Endothelial cell of umbilical vein (primary cell): ENCODE measurements at regions not wholly inside any gene's neighbourhood (a gene's known extent, or its start where the extent isn't known, plus 50 kb on each side); places are given as distances from the start of the nearest gene placed in this dataset.

Experiments
- BruUV-seq: library from RNA; stranded (reverse); fragments of 400-500 nt; replicated peaks from 2 replicates; lab custom pipeline; 2021; lab: Mats Ljungman, UMichigan
- CTCF ChIA-PET: fragments of 300-600, 350-600 bp; sonication (Branson Sonifier 250); formaldehyde crosslinking; loops from one replicate; lab custom pipeline; 2021; ENCODE audit warnings: antibody characterized with exemption, inconsistent platforms; lab: Charles Lee
- POLR2A ChIA-PET: fragments of 300-600, 350-600 bp; sonication (Branson Sonifier 250); formaldehyde crosslinking; loops from one replicate; lab custom pipeline; 2021; ENCODE audit warnings: antibody characterized with exemption, inconsistent platforms; lab: Charles Lee
- DNase-seq: peaks from one replicate; pipeline ENCODE4 v3.0.0-alpha.2; 2011; ENCODE audit warnings: low read depth, low spot score
- FAIRE-seq: peaks from 2 replicates; lab custom pipeline; 2011; peaks lifted over from hg19 to GRCh38; lab: Jason Lieb, UNC
- H2AFZ ChIP-seq: 2 replicates; pipeline ENCODE4 v1.6.0; 2012; ENCODE audit warnings: low read depth, low read length, control low read depth, inconsistent platforms
- H3K27ac ChIP-seq: 2 replicates; pipeline ENCODE4 v1.5.1; 2011; ENCODE audit warnings: low read depth, mild to moderate bottlenecking, control low read depth, low read length, moderate library complexity; ENCODE audit not compliant: insufficient read depth
- H3K27me3 ChIP-seq, 2 experiments: 2 replicates each; pipeline versions ENCODE4 v1.6.0 to v1.6.1; 2011; ENCODE audit warnings: low read length in 2 of 2, mixed read lengths in 1 of 2; ENCODE audit not compliant: control insufficient read depth in 2 of 2, insufficient read depth in 2 of 2
- H3K36me3 ChIP-seq, 2 experiments: 2 replicates in 1 of 2; 3 replicates in 1 of 2; pipeline ENCODE4 v1.5.1; 2011; ENCODE audit warnings: low read length in 2 of 2, mild to moderate bottlenecking in 1 of 2, moderate library complexity in 1 of 2; ENCODE audit not compliant: control insufficient read depth in 2 of 2, insufficient read depth in 2 of 2; ENCODE audit errors: extremely low read depth in 1 of 2
- H3K4me1 ChIP-seq: 3 replicates; pipeline ENCODE4 v1.5.1; 2011; ENCODE audit warnings: mild to moderate bottlenecking, low read length; ENCODE audit not compliant: control insufficient read depth, insufficient read depth; ENCODE audit errors: extremely low read depth
- H3K4me2 ChIP-seq: 2 replicates; pipeline ENCODE4 v1.6.1; 2011; ENCODE audit warnings: low read length, control low read depth, mixed read lengths; ENCODE audit not compliant: insufficient read depth
- H3K4me3 ChIP-seq, 3 experiments: fragments of 200-600 bp in 1 of 3; sonication (generic), shearing (Covaris generic) in 1 of 3; replicated peaks in 1 of 3; 2 replicates each; pipeline ENCODE4 v1.5.1; 2011 to 2016; ENCODE audit warnings: control low read depth in 3 of 3, low read length in 3 of 3, mild to moderate bottlenecking in 2 of 3, inconsistent platforms in 1 of 3, low read depth in 1 of 3, moderate library complexity in 1 of 3; ENCODE audit not compliant: insufficient read depth in 1 of 3
- H3K79me2 ChIP-seq: 2 replicates; pipeline ENCODE4 v1.6.0; 2012; ENCODE audit warnings: low read length, inconsistent platforms; ENCODE audit not compliant: control insufficient read depth, insufficient read depth
- H3K9ac ChIP-seq: replicated peaks from 2 replicates; pipeline ENCODE3; 2011; ENCODE audit warnings: low read length, control low read depth; ENCODE audit not compliant: insufficient read depth; ENCODE audit errors: extremely low read depth
- H3K9me1 ChIP-seq: replicated peaks from 3 replicates; pipeline ENCODE4 v1.6.0; 2011; ENCODE audit warnings: mild to moderate bottlenecking, low read length; ENCODE audit not compliant: control insufficient read depth, insufficient read depth; ENCODE audit errors: extremely low read depth
- H3K9me3 ChIP-seq: replicated peaks from 2 replicates; pipeline ENCODE4 v1.5.1; 2012; ENCODE audit warnings: low read length, inconsistent platforms; ENCODE audit not compliant: control insufficient read depth, insufficient read depth
- H4K20me1 ChIP-seq: replicated peaks from 2 replicates; pipeline ENCODE3; 2011; ENCODE audit warnings: mild to moderate bottlenecking, low read length; ENCODE audit not compliant: control insufficient read depth, insufficient read depth; ENCODE audit errors: extremely low read depth
- CTCF ChIP-seq, 2 donors: IDR thresholded peaks; 1 replicate in 1 of 2; 2 replicates in 1 of 2; pipeline ENCODE4 v1.5.1; 2011; ENCODE audit warnings: low read length in 2 of 2, mild to moderate bottlenecking in 2 of 2, moderate library complexity in 2 of 2, control low read depth in 1 of 2, inconsistent platforms in 1 of 2, low read depth in 1 of 2; ENCODE audit not compliant: insufficient read depth in 1 of 2; ENCODE audit errors: extremely low read depth in 1 of 2
- EZH2 ChIP-seq: IDR thresholded peaks from 2 replicates; pipeline ENCODE4 v1.6.1; 2012; ENCODE audit warnings: borderline replicate concordance, low read depth, mild to moderate bottlenecking, moderate library complexity, low read length, inconsistent platforms; ENCODE audit not compliant: severe bottlenecking
- FOS ChIP-seq: IDR thresholded peaks from 2 replicates; pipeline ENCODE4 v1.6.1; 2011; ENCODE audit warnings: mild to moderate bottlenecking, low read length, moderate library complexity, borderline replicate concordance; ENCODE audit not compliant: insufficient read depth
- GATA2 ChIP-seq: IDR thresholded peaks from 2 replicates; pipeline ENCODE4 v1.7.0; 2011; ENCODE audit warnings: low read depth, mild to moderate bottlenecking, moderate library complexity, mixed read lengths, low read length; ENCODE audit not compliant: insufficient read length, insufficient read depth
- JUN ChIP-seq: IDR thresholded peaks from 2 replicates; pipeline ENCODE4 v1.6.1; 2011; ENCODE audit warnings: borderline replicate concordance, low read depth; ENCODE audit not compliant: insufficient read length, insufficient read depth
- MAX ChIP-seq: IDR thresholded peaks from 2 replicates; pipeline ENCODE4 v1.6.1; 2011; ENCODE audit not compliant: insufficient read depth, insufficient read length
- MYC ChIP-seq: IDR thresholded peaks from one replicate; pipeline ENCODE4 v1.6.1; 2011; ENCODE audit warnings: mild to moderate bottlenecking, low read depth, low read length
- POLR2A ChIP-seq: IDR thresholded peaks from 2 replicates; pipeline ENCODE4 v1.6.1; 2012; ENCODE audit warnings: low read depth, mild to moderate bottlenecking, control low read depth, low read length
- POLR2AphosphoS5 ChIP-seq: IDR thresholded peaks from 2 replicates; pipeline ENCODE4 v1.6.1; 2012; ENCODE audit warnings: low read depth, mild to moderate bottlenecking, control low read depth, low read length, moderate library complexity; ENCODE audit not compliant: insufficient read depth
- dilution Hi-C: fragments of 300-500 bp; cut with MboI; formaldehyde crosslinking; loops from one replicate; pipeline ENCODE4 v1.15.0; 2019; ENCODE audit warnings: low sequenced_read_pairs; ENCODE audit not compliant: extremely low pct_ligation_motif_present
- intact Hi-C: fragments of 100-400 bp; cut with micrococcal nuclease; formaldehyde crosslinking; loops from one replicate; pipeline ENCODE4 v1.10.0; 2022

- no peak for FAIRE-seq
These were observed 601.2 kb downstream of the PYDC2 start for GRCh38 chr3:192062186-192062585.

More at GRCh38 chr3:192062186-192062585, 601.2 kb downstream of the PYDC2 start:
- CTCF ChIA-PET, result no interaction called here
- H3K4me1 ChIP-seq, result peaks cover 14% of the 10 kb centered on the region
- intact Hi-C loops (loop anchor here (10.0 kb wide), 1 partner anchor 727 kb away; the partner anchor contains the start of gene UTS2B), dilution Hi-C loops (no loop called here)
- no peak overlapping the region for H3K4me3 ChIP-seq
- no TSS peak for BruUV-seq
- no peak overlapping the region for H2AFZ ChIP-seq
- TF ChIP-seq MYC (no peak), FOS (no peak), CTCF (IDR thresholded peaks at IDR 0.05; ENCODE audit: extremely low read depth in 1 of 2, insufficient read depth in 1 of 2, low read depth in 1 of 2, low read length in 2 of 2) (no peak), JUN (no peak), POLR2A (no peak), MAX (no peak), POLR2AphosphoS5 (no peak), GATA2 (no peak), EZH2 (no peak)
- no peaks in the 10 kb centered on the region for H4K20me1 ChIP-seq
- no peak overlapping the region for H3K27ac ChIP-seq
- POLR2A ChIA-PET, result no interaction called here
- H3K9me1 ChIP-seq, result no peaks in the 10 kb centered on the region
- no peak overlapping the region for H3K9ac ChIP-seq
- H3K9me3 ChIP-seq, result no peaks in the 10 kb centered on the region
- H3K27me3 ChIP-seq, result no peaks in the 10 kb centered on the region
- DNase-seq, result no peak
- no peaks in the 10 kb centered on the region for H3K79me2 ChIP-seq
- no peak overlapping the region for H3K4me2 ChIP-seq
- H3K36me3 ChIP-seq, result no peaks in the 10 kb centered on the region
